ENCODE measurements at regions not wholly inside any gene's neighbourhood (a gene's known extent, or its start where the extent isn't known, plus 50 kb on each side); places are given as distances from the start of the nearest gene placed in this dataset.

DNA sequence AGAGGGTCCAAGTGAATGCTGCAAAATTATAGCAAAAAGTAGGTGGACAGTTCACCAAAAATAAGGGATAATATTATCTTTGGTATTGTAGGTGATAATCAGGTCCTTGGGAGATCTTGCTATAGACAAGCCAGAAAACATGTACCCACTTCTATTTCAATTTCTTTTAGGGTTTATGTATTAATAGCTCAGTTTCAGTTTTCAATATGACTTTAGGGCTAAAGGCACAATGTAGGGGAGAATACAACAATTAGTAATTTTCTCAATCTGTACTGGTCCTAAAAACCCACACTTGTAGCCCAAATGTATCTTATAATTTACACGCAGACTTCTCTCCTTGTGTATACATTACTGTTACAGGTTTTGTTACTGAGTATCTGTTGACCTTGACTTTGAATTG lies 307.0 kb upstream of the ID4 start:
- Histone ChIP-seq H3K36me3 (ENCODE audit: low read length) (no peaks in the 10 kb centered on the region), H3K4me3 (ENCODE audit: insufficient read depth, low read length, poor library complexity, severe bottlenecking) (no peak overlapping the region), H3K9ac (ENCODE audit: low read length) (no peak overlapping the region), H3K9me2 (replicated peaks; ENCODE audit: insufficient read depth, low read length) (no peaks in the 10 kb centered on the region), H3K4me2 (ENCODE audit: low read depth, low read length, poor library complexity, severe bottlenecking) (no peak overlapping the region), H3K9me3 (ENCODE audit: insufficient read depth, low read length) (no peaks in the 10 kb centered on the region), H3F3A (ENCODE audit: insufficient read depth) (no peaks in the 10 kb centered on the region), H3K27ac (ENCODE audit: low read depth, low read length) (no peak overlapping the region), H3K27me3 (ENCODE audit: low read length) (no peaks in the 10 kb centered on the region), H2AFZ (ENCODE audit: low read depth, low read length, severe bottlenecking) (no peak overlapping the region), H3K79me2 (ENCODE audit: insufficient read depth, low read length) (no peaks in the 10 kb centered on the region), H4K20me1 (ENCODE audit: low read depth, low read length) (no peaks in the 10 kb centered on the region)
- TF ChIP-seq, protein P1, sequence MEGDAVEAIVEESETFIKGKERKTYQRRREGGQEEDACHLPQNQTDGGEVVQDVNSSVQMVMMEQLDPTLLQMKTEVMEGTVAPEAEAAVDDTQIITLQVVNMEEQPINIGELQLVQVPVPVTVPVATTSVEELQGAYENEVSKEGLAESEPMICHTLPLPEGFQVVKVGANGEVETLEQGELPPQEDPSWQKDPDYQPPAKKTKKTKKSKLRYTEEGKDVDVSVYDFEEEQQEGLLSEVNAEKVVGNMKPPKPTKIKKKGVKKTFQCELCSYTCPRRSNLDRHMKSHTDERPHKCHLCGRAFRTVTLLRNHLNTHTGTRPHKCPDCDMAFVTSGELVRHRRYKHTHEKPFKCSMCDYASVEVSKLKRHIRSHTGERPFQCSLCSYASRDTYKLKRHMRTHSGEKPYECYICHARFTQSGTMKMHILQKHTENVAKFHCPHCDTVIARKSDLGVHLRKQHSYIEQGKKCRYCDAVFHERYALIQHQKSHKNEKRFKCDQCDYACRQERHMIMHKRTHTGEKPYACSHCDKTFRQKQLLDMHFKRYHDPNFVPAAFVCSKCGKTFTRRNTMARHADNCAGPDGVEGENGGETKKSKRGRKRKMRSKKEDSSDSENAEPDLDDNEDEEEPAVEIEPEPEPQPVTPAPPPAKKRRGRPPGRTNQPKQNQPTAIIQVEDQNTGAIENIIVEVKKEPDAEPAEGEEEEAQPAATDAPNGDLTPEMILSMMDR (IDR thresholded peaks at IDR 0.05; ENCODE audit: insufficient read depth, low read length, poor library complexity, severe bottlenecking) = no peak
- TF ChIP-seq EZH2phosphoT487 (conservative IDR thresholded peaks at IDR 0.05; ENCODE audit: low read length) = no peak

DNA sequence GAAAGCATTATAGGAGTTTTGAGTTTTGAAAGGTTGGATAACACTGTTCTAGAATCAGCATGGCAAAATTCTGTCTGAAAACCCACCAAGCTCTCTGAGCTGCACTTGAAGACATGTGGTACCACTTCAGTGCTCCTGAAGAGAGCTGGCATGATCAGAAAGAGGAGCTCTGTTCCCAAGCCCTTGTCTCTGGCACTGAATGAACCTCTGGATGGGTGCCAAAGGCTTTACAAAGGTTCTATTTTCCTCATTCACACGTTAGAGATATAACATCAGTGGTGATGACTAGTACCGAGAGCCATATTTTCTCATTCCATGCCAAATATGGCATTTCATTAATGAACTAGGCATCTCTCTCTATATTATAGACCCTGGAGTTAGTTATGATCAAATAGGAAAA lies 301.8 kb upstream of the ID4 start:
- Histone ChIP-seq H3K36me3 (ENCODE audit: low read length) (no peaks in the 10 kb centered on the region), H3F3A (ENCODE audit: insufficient read depth) (no peaks in the 10 kb centered on the region), H3K27me3 (ENCODE audit: low read length) (no peaks in the 10 kb centered on the region), H3K9ac (ENCODE audit: low read length) (no peak overlapping the region), H3K27ac (ENCODE audit: low read depth, low read length) (no peak overlapping the region), H2AFZ (ENCODE audit: low read depth, low read length, severe bottlenecking) (no peak overlapping the region), H3K4me3 (ENCODE audit: insufficient read depth, low read length, poor library complexity, severe bottlenecking) (no peak overlapping the region), H3K9me3 (ENCODE audit: insufficient read depth, low read length) (no peaks in the 10 kb centered on the region), H3K9me2 (replicated peaks; ENCODE audit: insufficient read depth, low read length) (no peaks in the 10 kb centered on the region), H3K4me2 (ENCODE audit: low read depth, low read length, poor library complexity, severe bottlenecking) (no peak overlapping the region), H3K79me2 (ENCODE audit: insufficient read depth, low read length) (no peaks in the 10 kb centered on the region), H4K20me1 (ENCODE audit: low read depth, low read length) (no peaks in the 10 kb centered on the region)
- TF ChIP-seq, protein P1 (IDR thresholded peaks at IDR 0.05; ENCODE audit: insufficient read depth, low read length, poor library complexity, severe bottlenecking) = no peak
- no peak for TF ChIP-seq EZH2phosphoT487 (conservative IDR thresholded peaks at IDR 0.05; ENCODE audit: low read length)

DNA sequence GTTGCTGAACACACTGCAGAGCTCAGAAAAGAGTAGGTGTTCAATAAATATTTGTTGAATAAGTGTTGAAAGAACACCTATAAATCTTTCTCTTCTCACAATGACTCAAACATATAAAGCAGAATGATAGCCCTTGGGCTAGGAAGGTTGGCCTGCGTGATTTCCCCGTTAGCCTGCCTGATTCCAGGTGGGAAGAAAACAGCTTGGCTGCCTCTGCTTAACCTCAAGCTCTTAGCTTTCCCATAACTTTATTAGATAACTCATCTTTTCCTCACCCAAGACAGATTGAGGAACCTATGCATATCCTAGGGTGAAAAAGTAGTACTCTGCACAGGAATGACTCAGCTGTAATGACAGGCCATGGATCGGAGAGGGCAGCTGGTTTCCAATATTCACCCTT lies 300.3 kb upstream of the ID4 start:
- Histone ChIP-seq H3K4me2 (ENCODE audit: low read depth, low read length, poor library complexity, severe bottlenecking) (no peak overlapping the region), H3K27me3 (ENCODE audit: low read length) (no peaks in the 10 kb centered on the region), H3K9me2 (replicated peaks; ENCODE audit: insufficient read depth, low read length) (no peaks in the 10 kb centered on the region), H3K9me3 (ENCODE audit: insufficient read depth, low read length) (no peaks in the 10 kb centered on the region), H3K27ac (ENCODE audit: low read depth, low read length) (no peak overlapping the region), H3K4me3 (ENCODE audit: insufficient read depth, low read length, poor library complexity, severe bottlenecking) (no peak overlapping the region), H3K79me2 (ENCODE audit: insufficient read depth, low read length) (no peaks in the 10 kb centered on the region), H4K20me1 (ENCODE audit: low read depth, low read length) (no peaks in the 10 kb centered on the region), H2AFZ (ENCODE audit: low read depth, low read length, severe bottlenecking) (no peak overlapping the region), H3K9ac (ENCODE audit: low read length) (no peak overlapping the region), H3F3A (ENCODE audit: insufficient read depth) (no peaks in the 10 kb centered on the region), H3K36me3 (ENCODE audit: low read length) (no peaks in the 10 kb centered on the region)
- TF ChIP-seq EZH2phosphoT487 (conservative IDR thresholded peaks at IDR 0.05; ENCODE audit: low read length) = no peak
- TF ChIP-seq, protein P1 (IDR thresholded peaks at IDR 0.05; ENCODE audit: insufficient read depth, low read length, poor library complexity, severe bottlenecking) = no peak

DNA sequence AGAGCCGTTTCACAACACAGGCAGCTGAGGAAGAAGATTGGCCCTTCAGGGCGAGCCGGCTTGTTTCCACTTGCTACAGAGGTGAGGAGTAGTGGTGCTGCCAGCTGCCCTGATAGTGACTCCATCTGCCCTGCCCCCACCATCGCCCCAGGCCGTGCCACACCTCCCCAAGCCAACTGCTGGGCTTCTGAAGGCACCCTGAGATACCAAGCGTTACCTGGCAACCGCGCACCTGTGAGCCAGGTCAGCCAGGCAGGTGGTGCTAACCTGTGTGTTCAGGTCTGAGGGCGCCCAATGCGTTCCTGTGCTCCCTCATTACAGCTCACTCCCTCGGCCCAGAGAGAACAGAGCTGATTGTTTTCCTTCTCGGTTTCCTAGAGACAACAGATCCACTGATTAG lies 299.1 kb upstream of the ID4 start:
- H3K9me3 ChIP-seq (ENCODE audit: insufficient read depth, low read length) = no peaks in the 10 kb centered on the region
- no peak overlapping the region for H3K27ac ChIP-seq (ENCODE audit: low read depth, low read length)
- H2AFZ ChIP-seq (ENCODE audit: low read depth, low read length, severe bottlenecking) = no peak overlapping the region
- no peak for TF ChIP-seq EZH2phosphoT487 (conservative IDR thresholded peaks at IDR 0.05; ENCODE audit: low read length)
- TF ChIP-seq, protein P1 (IDR thresholded peaks at IDR 0.05; ENCODE audit: insufficient read depth, low read length, poor library complexity, severe bottlenecking) = no peak
- H3F3A ChIP-seq (ENCODE audit: insufficient read depth) = no peaks in the 10 kb centered on the region
- H4K20me1 ChIP-seq (ENCODE audit: low read depth, low read length) = no peaks in the 10 kb centered on the region
- no peaks in the 10 kb centered on the region for H3K9me2 ChIP-seq (replicated peaks; ENCODE audit: insufficient read depth, low read length)
- no peak overlapping the region for H3K9ac ChIP-seq (ENCODE audit: low read length)
- H3K27me3 ChIP-seq (ENCODE audit: low read length) = no peaks in the 10 kb centered on the region
- no peak overlapping the region for H3K4me3 ChIP-seq (ENCODE audit: insufficient read depth, low read length, poor library complexity, severe bottlenecking)
- no peaks in the 10 kb centered on the region for H3K36me3 ChIP-seq (ENCODE audit: low read length)
- no peaks in the 10 kb centered on the region for H3K79me2 ChIP-seq (ENCODE audit: insufficient read depth, low read length)
- no peak overlapping the region for H3K4me2 ChIP-seq (ENCODE audit: low read depth, low read length, poor library complexity, severe bottlenecking)
